DMS79 (cell line): ENCODE measurements at regions not wholly inside any gene's neighbourhood (a gene's known extent, or its start where the extent isn't known, plus 50 kb on each side); places are given as distances from the start of the nearest gene placed in this dataset.

Experiments
- DNase-seq: peaks from one replicate; lab custom pipeline; 2025; lab: John Stamatoyannopoulos, UW

DNA sequence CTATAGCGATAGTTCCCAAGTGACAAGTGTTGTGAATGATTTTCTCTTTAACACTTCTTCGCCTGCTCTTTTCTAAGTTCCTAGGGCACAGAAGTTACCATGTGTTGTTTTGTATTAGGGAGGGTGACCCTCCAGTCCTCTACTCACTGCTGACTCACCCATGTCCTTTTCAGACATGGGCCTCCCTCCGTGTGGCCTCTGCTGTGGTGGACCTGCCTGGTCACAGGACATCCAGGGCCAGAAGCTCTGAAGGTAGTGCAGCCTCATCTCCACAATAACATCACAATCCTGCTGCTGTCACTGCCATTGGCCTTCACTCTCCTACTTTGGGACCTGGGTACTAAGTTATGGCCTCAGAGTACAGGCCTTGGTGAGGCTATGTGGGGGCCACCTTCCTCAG lies 87.1 kb upstream of the TNFAIP3 start:
- no peak for DNase-seq

- no peak for DNase-seq
Observed at GRCh38 chr6:137780447-137781034, 86.5 kb upstream of the TNFAIP3 start.

GRCh38 chr6:137781639-137782038 lies 85.4 kb upstream of the TNFAIP3 start:
- no peak for DNase-seq

DNA sequence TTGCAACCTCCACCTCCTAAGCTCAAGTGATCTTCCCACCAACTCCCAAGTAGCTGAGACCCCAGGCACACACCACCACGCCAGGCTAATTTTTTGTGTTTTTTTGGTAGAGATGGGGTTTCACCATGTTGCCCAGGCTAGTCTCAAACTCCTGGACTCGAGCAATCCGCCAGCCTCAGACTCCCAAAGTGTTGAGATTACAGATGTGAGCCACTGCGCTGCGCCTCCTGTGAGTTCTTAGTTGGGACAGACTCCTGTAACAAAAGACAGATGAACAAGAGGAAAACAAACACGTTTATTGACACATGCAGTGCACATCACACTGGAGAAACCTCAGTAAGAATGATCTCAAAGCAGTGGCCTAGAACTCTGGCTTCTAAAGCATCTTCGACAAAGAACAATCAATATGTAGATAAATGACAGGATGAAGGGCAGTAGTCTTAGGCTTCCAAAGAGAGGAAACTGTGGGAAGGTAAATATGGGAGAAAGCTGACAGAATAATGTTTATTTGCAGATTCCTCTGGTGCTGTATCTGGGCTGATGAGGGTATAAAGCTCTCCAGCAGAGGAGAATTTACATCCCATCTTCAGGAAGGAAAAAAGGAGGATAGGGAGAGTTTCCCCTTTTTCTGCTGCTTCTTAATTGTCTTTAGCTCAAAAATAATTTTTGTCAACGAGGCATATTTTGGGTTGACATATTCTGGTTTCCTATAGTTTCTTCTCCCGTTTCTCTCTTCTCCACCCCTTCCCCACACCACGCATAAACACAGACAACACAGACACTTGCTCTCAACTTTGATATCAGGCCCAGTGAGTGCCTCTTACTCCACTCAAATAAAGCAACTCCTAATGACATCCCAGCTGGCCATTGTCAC lies 84.7 kb upstream of the TNFAIP3 start:
- no peak for DNase-seq

- no peak for DNase-seq
Observed at GRCh38 chr6:137783710-137784109, 83.3 kb upstream of the TNFAIP3 start.

- DNase-seq, result no peak
Observed at GRCh38 chr6:137784583-137784982, 82.5 kb upstream of the TNFAIP3 start.

GRCh38 chr6:137787016-137787415 lies 80.0 kb upstream of the TNFAIP3 start:
- no peak for DNase-seq

GRCh38 chr6:137788248-137788647 lies 78.8 kb upstream of the TNFAIP3 start:
- no peak for DNase-seq

DNA sequence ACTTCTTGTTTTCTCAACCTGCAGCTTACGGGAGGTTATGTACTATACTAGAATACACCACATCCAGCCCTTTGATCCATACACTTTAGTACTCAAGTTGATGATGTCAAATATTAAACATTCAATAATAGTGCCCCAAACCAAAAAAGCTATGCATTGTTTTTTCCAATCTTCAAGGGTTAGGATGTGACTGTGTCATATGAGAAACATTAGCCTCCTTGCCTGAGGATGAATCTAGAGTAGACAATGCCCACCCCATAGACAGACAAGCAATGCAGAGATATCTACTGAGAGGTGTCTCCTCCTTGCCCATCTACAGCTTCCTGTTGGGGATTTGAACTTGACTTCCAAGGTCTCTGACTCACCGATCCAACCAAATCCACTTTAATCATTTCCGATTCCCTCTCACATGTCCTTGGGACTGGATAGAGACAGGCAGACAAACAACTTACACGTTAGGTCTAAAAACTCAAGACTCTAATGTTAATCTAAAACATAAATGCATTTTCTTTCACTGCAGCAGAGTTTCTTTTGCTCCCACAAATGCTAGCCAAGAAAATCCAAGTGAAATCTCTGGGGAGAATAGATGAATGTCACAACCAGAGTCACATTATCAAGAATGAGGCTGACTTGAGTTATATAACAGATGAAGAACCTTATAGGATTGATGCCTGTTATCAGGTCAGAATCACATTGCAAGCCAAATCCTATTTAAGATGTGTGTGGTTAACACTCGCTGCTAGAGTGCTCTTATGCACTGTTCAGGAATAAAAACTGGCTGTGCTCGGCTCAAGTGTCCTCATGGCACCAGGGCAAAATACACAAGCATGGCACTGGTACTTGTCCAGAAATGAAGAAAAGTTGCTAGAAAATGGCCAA lies 75.5 kb upstream of the TNFAIP3 start:
- peak; percentile 57 for DNase-seq

GRCh38 chr6:137792160-137793033 lies 74.7 kb upstream of the TNFAIP3 start:
- no peak for DNase-seq

GRCh38 chr6:137793805-137794515 lies 73.1 kb upstream of the TNFAIP3 start:
- no peak for DNase-seq

GRCh38 chr6:137794516-137795201 lies 72.4 kb upstream of the TNFAIP3 start:
- no peak for DNase-seq

DNA sequence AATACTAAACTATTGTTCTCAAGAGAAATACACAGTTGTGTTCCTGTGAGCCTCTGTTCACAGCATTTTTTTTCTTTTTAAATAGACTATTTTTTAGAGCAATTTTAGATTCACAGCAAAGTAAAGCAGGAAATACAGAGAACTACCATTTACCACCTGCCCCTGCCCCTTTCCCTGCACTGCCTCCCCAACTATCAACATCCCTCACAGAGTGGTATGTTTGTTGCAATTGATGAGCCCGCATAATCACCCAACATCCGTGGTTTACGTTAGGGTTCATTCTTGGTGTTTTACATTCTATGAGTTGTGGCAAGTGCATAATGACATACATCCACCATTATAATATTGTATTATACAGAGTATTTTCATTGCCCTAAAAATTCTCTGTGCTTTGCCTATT lies 71.6 kb upstream of the TNFAIP3 start:
- DNase-seq, result no peak

GRCh38 chr6:137798261-137798660 lies 68.8 kb upstream of the TNFAIP3 start:
- DNase-seq, result no peak

- no peak for DNase-seq
Observed at GRCh38 chr6:137798846-137799245, 68.2 kb upstream of the TNFAIP3 start.

DNA sequence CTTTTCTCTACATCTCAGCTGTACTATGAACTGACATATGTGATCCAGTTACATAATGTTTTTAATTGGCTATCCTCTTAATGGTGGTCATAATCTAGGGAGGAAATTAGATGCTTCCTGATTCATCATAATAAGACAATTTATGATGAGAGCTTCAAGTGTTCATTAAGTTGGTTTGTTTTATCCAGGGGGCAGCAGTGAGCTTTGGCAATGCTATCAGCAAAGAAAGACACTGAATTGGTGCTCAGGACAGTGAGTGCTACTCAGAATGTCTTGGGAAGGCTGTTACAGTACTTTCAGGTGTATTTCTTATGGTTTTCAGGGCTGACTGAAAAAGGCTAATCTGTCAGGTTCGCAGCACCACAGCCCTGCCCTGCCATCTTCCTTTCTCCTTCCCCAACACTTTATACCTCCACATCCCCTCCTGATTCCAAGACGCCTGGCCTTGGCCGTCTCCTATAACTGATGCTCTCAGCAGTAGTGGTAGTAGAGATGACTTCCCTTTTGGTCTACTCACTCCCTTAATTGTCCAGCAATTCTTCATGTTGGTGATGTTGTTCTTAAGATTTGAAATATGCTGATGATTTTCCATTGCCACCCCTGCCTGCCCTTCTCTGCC lies 67.0 kb upstream of the TNFAIP3 start:
- no peak for DNase-seq

- DNase-seq, result no peak
Observed at GRCh38 chr6:137800762-137801161, 66.3 kb upstream of the TNFAIP3 start.

- no peak for DNase-seq
Observed at GRCh38 chr6:137801352-137802114, 65.5 kb upstream of the TNFAIP3 start.
